Stimulated activated CD4-positive, alpha-beta T cell treated with anti-CD3 and anti-CD28 coated beads, TNF-alpha, amount 100 ng/mL, for 48 hours (primary cell): ENCODE measurements at regions not wholly inside any gene's neighbourhood (a gene's known extent, or its start where the extent isn't known, plus 50 kb on each side); places are given as distances from the start of the nearest gene placed in this dataset.
"Not testable (repeated sequence)": the region's sequence is repeated elsewhere in the genome, so short reads cannot be mapped to it uniquely, and the experiment has no call there.

Source experiments
- DNase-seq, 3 donors: peaks; one replicate each; pipeline ENCODE4 v3.0.0-alpha.2; 2020; ENCODE audit warnings: low read depth in 3 of 3

- no peak for DNase-seq
Observed at GRCh38 chr15:70231484-70231883, 133.8 kb upstream of the TLE3 start.

- DNase-seq: not testable (repeated sequence)
Observed at GRCh38 chr15:70227918-70228317, 130.2 kb upstream of the TLE3 start.

GRCh38 chr15:70227147-70227546 is 129.4 kb upstream of the TLE3 start:
- DNase-seq: no peak

GRCh38 chr15:70226337-70226980 is 128.7 kb upstream of the TLE3 start:
- DNase-seq: no peak

- no peak for DNase-seq
Observed at GRCh38 chr15:70225416-70225815, 127.7 kb upstream of the TLE3 start.

- no peak for DNase-seq
Observed at GRCh38 chr15:70222606-70223005, 124.9 kb upstream of the TLE3 start.

- DNase-seq: no peak
Observed at GRCh38 chr15:70220490-70221096, 122.9 kb upstream of the TLE3 start.

- no peak for DNase-seq
Observed at GRCh38 chr15:70219966-70220365, 122.2 kb upstream of the TLE3 start.

- DNase-seq: no peak
Observed at GRCh38 chr15:70219256-70219895, 121.7 kb upstream of the TLE3 start.

GRCh38 chr15:70217226-70218160 is 119.8 kb upstream of the TLE3 start:
- no peak for DNase-seq

GRCh38 chr15:70215951-70216350 is 118.2 kb upstream of the TLE3 start:
- DNase-seq: no peak

GRCh38 chr15:70214941-70215635 is 117.4 kb upstream of the TLE3 start:
- no peak for DNase-seq

- no peak for DNase-seq
Observed at GRCh38 chr15:70214276-70214675, 116.6 kb upstream of the TLE3 start.

GRCh38 chr15:70213794-70214193 is 116.1 kb upstream of the TLE3 start:
- no peak for DNase-seq

GRCh38 chr15:70212963-70213315 is 115.2 kb upstream of the TLE3 start:
- no peak for DNase-seq

- DNase-seq: no peak
Observed at GRCh38 chr15:70212286-70212962, 114.7 kb upstream of the TLE3 start.

- no peak for DNase-seq
Observed at GRCh38 chr15:70210528-70210927, 112.8 kb upstream of the TLE3 start.

- DNase-seq: no peak
Observed at GRCh38 chr15:70210076-70210475, 112.4 kb upstream of the TLE3 start.

- no peak for DNase-seq
Observed at GRCh38 chr15:70209499-70209898, 111.8 kb upstream of the TLE3 start.

GRCh38 chr15:70208332-70208731 is 110.6 kb upstream of the TLE3 start:
- DNase-seq: no peak

- DNase-seq: no peak
Observed at GRCh38 chr15:70206668-70207067, 109.0 kb upstream of the TLE3 start.
